Tibial artery (tissue), 4 donors: ENCODE measurements at regions not wholly inside any gene's neighbourhood (a gene's known extent, or its start where the extent isn't known, plus 50 kb on each side); places are given as distances from the start of the nearest gene placed in this dataset.

ENCODE experiments used
- DNase-seq, 2 donors: peaks; one replicate each; pipeline ENCODE4 v3.0.0-alpha.2; 2019
- H3K27ac ChIP-seq, 2 donors: fragments of 200-600 bp; sonication (generic) in 1 of 2; 1 replicate in 1 of 2; 2 replicates in 1 of 2; pipeline ENCODE4 v1.5.1; 2018 to 2019; ENCODE audit warnings: mild to moderate bottlenecking in 1 of 2
- H3K27me3 ChIP-seq, 2 donors: fragments of 200-600 bp; sonication (generic) in 1 of 2; one replicate each; pipeline versions ENCODE4 v1.5.1 to v1.6.0; 2016 to 2019
- H3K36me3 ChIP-seq, 3 donors: fragments of 200-600 bp; sonication (generic) in 2 of 3; one replicate each; pipeline ENCODE4 v1.5.1; 2016 to 2019; ENCODE audit warnings: mild to moderate bottlenecking in 2 of 3
- H3K4me1 ChIP-seq, 4 donors: fragments of 200-600 bp; sonication (generic) in 2 of 4; 1 replicate in 3 of 4; 2 replicates in 1 of 4; pipeline ENCODE4 v1.5.1; 2016 to 2019
- H3K4me3 ChIP-seq, 2 donors: fragments of 200-600 bp; sonication (generic) in 1 of 2; 1 replicate in 1 of 2; 2 replicates in 1 of 2; pipeline ENCODE4 v1.5.1; 2018 to 2019; ENCODE audit warnings: mild to moderate bottlenecking in 2 of 2
- H3K9me3 ChIP-seq, 3 donors: fragments of 200-600 bp; sonication (generic) in 1 of 3; one replicate each; pipeline ENCODE4 v1.5.1; 2016 to 2019
- CTCF ChIP-seq, 2 experiments: fragments of 200-600 bp in 1 of 2; fragments of 450-650 bp in 1 of 2; IDR thresholded peaks; one replicate each; pipeline ENCODE4 v1.5.1; 2017 to 2019; ENCODE audit warnings: antibody characterized with exemption in 2 of 2, mild to moderate bottlenecking in 1 of 2, moderate library complexity in 1 of 2
- intact Hi-C: fragments of 100-400 bp; cut with DNase I; formaldehyde crosslinking; loops from one replicate; pipeline ENCODE4 v1.15.0; 2023; ENCODE audit warnings: low total_unique reads

- Histone ChIP-seq H3K27me3 (no peaks in the 10 kb centered on the region), H3K9me3 (no peaks in the 10 kb centered on the region), H3K36me3 (no peaks in the 10 kb centered on the region), H3K4me1 (no peaks in the 10 kb centered on the region), H3K4me3 (no peak overlapping the region), H3K27ac (no peak overlapping the region)
- TF ChIP-seq CTCF (IDR thresholded peaks at IDR 0.05): no peak
- intact Hi-C loops: no loop called here
- DNase-seq: no peak
Measured at GRCh38 chr11:20221566-20221965, 61.3 kb upstream of the DBX1 start.

DNA sequence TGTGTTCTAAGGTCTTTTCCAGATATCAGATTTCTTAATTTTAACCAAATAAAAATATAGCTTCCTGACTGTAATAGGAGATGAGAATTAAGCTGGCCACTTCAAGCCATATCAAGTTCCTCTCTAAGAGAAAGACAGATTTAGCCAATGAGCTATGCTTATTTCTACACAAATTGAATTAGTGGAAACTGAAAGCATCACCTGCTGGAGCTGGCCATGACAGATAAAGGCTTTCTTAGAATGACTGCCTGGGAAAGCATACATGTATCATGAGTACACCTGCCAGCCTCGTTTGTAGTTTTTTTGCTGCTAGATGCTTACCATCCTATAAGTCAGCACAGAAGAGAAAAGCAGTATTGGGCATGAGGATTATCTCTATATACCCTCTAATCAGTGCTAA lies 53.5 kb upstream of the DBX1 start:
- Histone ChIP-seq H3K4me3 (no peak overlapping the region), H3K36me3 (no peaks in the 10 kb centered on the region), H3K27me3 (peaks cover 0 to 5% of the 10 kb centered on the region in 2 donors), H3K4me1 (no peaks in the 10 kb centered on the region), H3K9me3 (no peaks in the 10 kb centered on the region), H3K27ac (no peak overlapping the region)
- TF ChIP-seq CTCF (IDR thresholded peaks at IDR 0.05): no peak
- intact Hi-C loops: no loop called here
- DNase-seq: no peak

GRCh38 chr11:20211691-20212090 lies 51.4 kb upstream of the DBX1 start:
- H3K4me1 ChIP-seq: peaks cover 0 to 5% (median 0%) of the 10 kb centered on the region in 4 donors
- peaks cover 0 to 24% of the 10 kb centered on the region in 2 donors for H3K27me3 ChIP-seq
- no peak overlapping the region for H3K4me3 ChIP-seq
- DNase-seq: no peak
- intact Hi-C loops: no loop called here
- H3K27ac ChIP-seq: no peak overlapping the region
- no peak for TF ChIP-seq CTCF (IDR thresholded peaks at IDR 0.05)
- no peaks in the 10 kb centered on the region for H3K9me3 ChIP-seq
- H3K36me3 ChIP-seq: no peaks in the 10 kb centered on the region
